PC-9 (cell line): ENCODE measurements at regions not wholly inside any gene's neighbourhood (a gene's known extent, or its start where the extent isn't known, plus 50 kb on each side); places are given as distances from the start of the nearest gene placed in this dataset.

Source experiments
- CTCF ChIP-seq: fragments of 200-600 bp; sonication (generic); conservative IDR thresholded peaks from 2 replicates; pipeline ENCODE4 v1.6.1; 2017; ENCODE audit warnings: mixed run types, antibody characterized with exemption, mild to moderate bottlenecking, moderate library complexity
- EZH2 ChIP-seq: fragments of 200-600 bp; sonication (generic); IDR thresholded peaks from 2 replicates; pipeline ENCODE4 v1.8.0; 2017; ENCODE audit warnings: antibody characterized with exemption, low read depth

- TF ChIP-seq CTCF (no peak), EZH2 (no peak)
Observed at GRCh38 chrX:95949588-95949987, 735.1 kb upstream of the DIAPH2 start.
